ENCODE measurements at regions not wholly inside any gene's neighbourhood (a gene's known extent, or its start where the extent isn't known, plus 50 kb on each side); places are given as distances from the start of the nearest gene placed in this dataset.

DNA sequence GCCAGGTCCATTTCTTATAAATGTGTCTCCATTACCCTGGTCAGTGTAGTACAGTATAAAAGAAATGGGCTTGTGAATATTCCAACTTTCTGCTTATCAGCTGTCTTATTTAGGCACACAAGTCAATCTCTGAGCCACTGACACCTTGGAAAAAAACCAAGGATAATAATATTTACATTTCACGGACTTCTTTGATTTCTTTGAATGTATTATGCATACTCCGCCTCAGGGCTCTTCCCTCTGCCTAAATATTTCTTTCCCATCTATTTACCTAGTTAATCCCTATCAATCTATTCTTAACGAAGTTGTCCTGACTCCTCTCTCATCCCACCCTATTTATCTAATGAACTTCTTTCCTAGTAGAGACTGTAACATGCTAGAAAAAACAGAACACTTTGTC lies 253.8 kb downstream of the CRPPA start:
- Histone ChIP-seq H3K9me3 (ENCODE audit: insufficient read depth, low read depth, low read length) (no peaks in the 10 kb centered on the region), H3K4me1 (ENCODE audit: insufficient read depth, low read length) (no peaks in the 10 kb centered on the region), H4K20me1 (ENCODE audit: insufficient read depth, low read length) (no peaks in the 10 kb centered on the region), H2AFZ (ENCODE audit: low read depth, low read length) (no peak overlapping the region), H3K4me3 (ENCODE audit: insufficient read depth, low read depth, low read length) (no peak overlapping the region), H3K27me3 (ENCODE audit: insufficient read depth, low read length) (no peaks in the 10 kb centered on the region), H3K9ac (ENCODE audit: low read length) (no peak overlapping the region), H3K4me2 (ENCODE audit: low read length) (no peak overlapping the region), H3K79me2 (ENCODE audit: insufficient read depth, low read length) (no peaks in the 10 kb centered on the region), H3K36me3 (ENCODE audit: insufficient read depth, low read length) (no peaks in the 10 kb centered on the region), H3K27ac (ENCODE audit: low read depth, low read length) (no peak overlapping the region)
- Mint-ChIP-seq H3K36me3 (ENCODE audit: low read depth, unreplicated experiment) (peaks cover 4% of the 10 kb centered on the region), H3K9me3 (ENCODE audit: unreplicated experiment) (peaks cover 4% of the 10 kb centered on the region), H3K27me3 (ENCODE audit: low read depth, unreplicated experiment) (no peaks in the 10 kb centered on the region), H3K27ac (ENCODE audit: unreplicated experiment) (no peak overlapping the region), H3K4me3 (ENCODE audit: unreplicated experiment) (no peak overlapping the region), H3K4me1 (ENCODE audit: low read depth, unreplicated experiment) (peaks cover 5% of the 10 kb centered on the region)
- DNase-seq (ENCODE audit: low read depth) (no peak), FAIRE-seq (no peak)
- TF ChIP-seq EZH2 (IDR thresholded peaks at IDR 0.05; ENCODE audit: insufficient read depth, low read length) = no peak
- TF ChIP-seq, protein P1, sequence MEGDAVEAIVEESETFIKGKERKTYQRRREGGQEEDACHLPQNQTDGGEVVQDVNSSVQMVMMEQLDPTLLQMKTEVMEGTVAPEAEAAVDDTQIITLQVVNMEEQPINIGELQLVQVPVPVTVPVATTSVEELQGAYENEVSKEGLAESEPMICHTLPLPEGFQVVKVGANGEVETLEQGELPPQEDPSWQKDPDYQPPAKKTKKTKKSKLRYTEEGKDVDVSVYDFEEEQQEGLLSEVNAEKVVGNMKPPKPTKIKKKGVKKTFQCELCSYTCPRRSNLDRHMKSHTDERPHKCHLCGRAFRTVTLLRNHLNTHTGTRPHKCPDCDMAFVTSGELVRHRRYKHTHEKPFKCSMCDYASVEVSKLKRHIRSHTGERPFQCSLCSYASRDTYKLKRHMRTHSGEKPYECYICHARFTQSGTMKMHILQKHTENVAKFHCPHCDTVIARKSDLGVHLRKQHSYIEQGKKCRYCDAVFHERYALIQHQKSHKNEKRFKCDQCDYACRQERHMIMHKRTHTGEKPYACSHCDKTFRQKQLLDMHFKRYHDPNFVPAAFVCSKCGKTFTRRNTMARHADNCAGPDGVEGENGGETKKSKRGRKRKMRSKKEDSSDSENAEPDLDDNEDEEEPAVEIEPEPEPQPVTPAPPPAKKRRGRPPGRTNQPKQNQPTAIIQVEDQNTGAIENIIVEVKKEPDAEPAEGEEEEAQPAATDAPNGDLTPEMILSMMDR (IDR thresholded peaks at IDR 0.05; ENCODE audit: insufficient read depth, low read depth, low read length) = no peak

DNA sequence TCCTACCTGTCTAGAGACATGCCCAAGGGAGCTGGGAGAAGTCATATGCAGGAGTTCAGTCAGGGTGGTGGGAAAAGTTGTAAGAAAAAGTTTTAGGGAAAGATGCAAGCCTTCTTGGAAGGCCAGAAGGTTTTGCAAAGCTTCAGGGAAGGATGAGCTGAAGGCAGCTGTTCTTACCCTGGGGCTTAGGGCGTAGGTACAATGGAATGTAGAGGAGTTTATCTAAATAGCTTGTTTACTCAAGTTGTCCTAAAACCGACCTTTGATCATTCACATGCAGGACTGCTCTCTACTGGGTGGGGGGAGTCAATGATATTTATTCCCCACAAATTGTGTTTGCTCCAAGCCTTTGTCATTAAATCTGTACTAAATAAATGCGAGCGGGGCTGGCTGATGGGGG lies 277.0 kb downstream of the CRPPA start:
- Histone ChIP-seq H3K27ac (ENCODE audit: low read depth, low read length) (no peak overlapping the region), H2AFZ (ENCODE audit: low read depth, low read length) (no peak overlapping the region), H3K4me2 (ENCODE audit: low read length) (no peak overlapping the region), H3K9ac (ENCODE audit: low read length) (no peak overlapping the region), H4K20me1 (ENCODE audit: insufficient read depth, low read length) (no peaks in the 10 kb centered on the region), H3K79me2 (ENCODE audit: insufficient read depth, low read length) (no peaks in the 10 kb centered on the region), H3K27me3 (ENCODE audit: insufficient read depth, low read length) (no peaks in the 10 kb centered on the region), H3K36me3 (ENCODE audit: insufficient read depth, low read length) (no peaks in the 10 kb centered on the region), H3K4me3 (ENCODE audit: insufficient read depth, low read depth, low read length) (no peak overlapping the region), H3K4me1 (ENCODE audit: insufficient read depth, low read length) (no peaks in the 10 kb centered on the region), H3K9me3 (ENCODE audit: insufficient read depth, low read depth, low read length) (peaks cover 9% of the 10 kb centered on the region)
- peaks cover 6% of the 10 kb centered on the region for H3K36me3 Mint-ChIP-seq (ENCODE audit: low read depth, unreplicated experiment)
- TF ChIP-seq, protein P1 (IDR thresholded peaks at IDR 0.05; ENCODE audit: insufficient read depth, low read depth, low read length) = no peak
- TF ChIP-seq EZH2 (IDR thresholded peaks at IDR 0.05; ENCODE audit: insufficient read depth, low read length) = no peak
- H3K27me3 Mint-ChIP-seq (ENCODE audit: low read depth, unreplicated experiment) = no peaks in the 10 kb centered on the region
- H3K4me3 Mint-ChIP-seq (ENCODE audit: unreplicated experiment) = no peak overlapping the region
- DNase-seq (ENCODE audit: low read depth) (no peak), FAIRE-seq (no peak)
- no peak overlapping the region for H3K27ac Mint-ChIP-seq (ENCODE audit: unreplicated experiment)
- H3K4me1 Mint-ChIP-seq (ENCODE audit: low read depth, unreplicated experiment) = no peaks in the 10 kb centered on the region
- peaks cover 11% of the 10 kb centered on the region for H3K9me3 Mint-ChIP-seq (ENCODE audit: unreplicated experiment)

DNA sequence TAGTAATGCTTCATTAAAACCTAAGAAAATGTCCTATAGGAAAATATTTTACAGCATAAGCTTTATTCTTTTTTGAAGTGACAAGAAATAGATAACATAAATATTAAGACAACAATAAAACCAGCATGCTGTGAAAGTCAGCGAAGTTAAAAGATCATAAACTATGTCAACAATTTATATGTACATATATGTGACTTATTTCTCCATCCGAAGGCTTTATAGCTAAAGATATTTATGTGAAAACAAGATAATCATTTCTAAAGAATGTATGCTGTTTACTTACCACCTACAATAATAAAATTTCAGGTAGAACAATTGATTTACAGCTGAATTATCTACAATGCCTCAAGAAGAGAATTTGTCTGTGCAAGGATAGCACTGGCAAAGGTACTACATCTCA lies 283.4 kb downstream of the CRPPA start:
- H3K27ac ChIP-seq (ENCODE audit: low read depth, low read length) = no peak overlapping the region
- H3K9me3 ChIP-seq (ENCODE audit: insufficient read depth, low read depth, low read length) = no peaks in the 10 kb centered on the region
- TF ChIP-seq, protein P1 (IDR thresholded peaks at IDR 0.05; ENCODE audit: insufficient read depth, low read depth, low read length) = no peak
- TF ChIP-seq EZH2 (IDR thresholded peaks at IDR 0.05; ENCODE audit: insufficient read depth, low read length) = no peak
- H3K4me1 ChIP-seq (ENCODE audit: insufficient read depth, low read length) = no peaks in the 10 kb centered on the region
- H3K27me3 ChIP-seq (ENCODE audit: insufficient read depth, low read length) = no peaks in the 10 kb centered on the region
- DNase-seq (ENCODE audit: low read depth) = no peak
- H3K36me3 ChIP-seq (ENCODE audit: insufficient read depth, low read length) = no peaks in the 10 kb centered on the region
- Mint-ChIP-seq H3K36me3 (ENCODE audit: low read depth, unreplicated experiment) (no peaks in the 10 kb centered on the region), H3K27ac (ENCODE audit: unreplicated experiment) (no peak overlapping the region), H3K4me1 (ENCODE audit: low read depth, unreplicated experiment) (no peaks in the 10 kb centered on the region), H3K27me3 (ENCODE audit: low read depth, unreplicated experiment) (no peaks in the 10 kb centered on the region), H3K9me3 (ENCODE audit: unreplicated experiment) (no peaks in the 10 kb centered on the region), H3K4me3 (ENCODE audit: unreplicated experiment) (no peak overlapping the region)
- no peak overlapping the region for H3K4me2 ChIP-seq (ENCODE audit: low read length)
- no peak for FAIRE-seq
- no peaks in the 10 kb centered on the region for H3K79me2 ChIP-seq (ENCODE audit: insufficient read depth, low read length)
- H4K20me1 ChIP-seq (ENCODE audit: insufficient read depth, low read length) = no peaks in the 10 kb centered on the region
- no peak overlapping the region for H3K4me3 ChIP-seq (ENCODE audit: insufficient read depth, low read depth, low read length)
- H2AFZ ChIP-seq (ENCODE audit: low read depth, low read length) = no peak overlapping the region
- no peak overlapping the region for H3K9ac ChIP-seq (ENCODE audit: low read length)

Data from astrocyte (in vitro differentiated cells and primary cell).